Ishikawa (cell line): ENCODE measurements at regions not wholly inside any gene's neighbourhood (a gene's known extent, or its start where the extent isn't known, plus 50 kb on each side); places are given as distances from the start of the nearest gene placed in this dataset.

Experiments
- CEBPB ChIP-seq: IDR thresholded peaks from 2 replicates; pipeline ENCODE4 v1.6.1; 2012
- CREB1 ChIP-seq: IDR thresholded peaks from 2 replicates; pipeline ENCODE4 v1.6.1; 2012; ENCODE audit warnings: low read depth
- RAD21 ChIP-seq: IDR thresholded peaks from 2 replicates; pipeline ENCODE4 v1.6.1; 2012; ENCODE audit warnings: low read depth
- TCF12 ChIP-seq: IDR thresholded peaks from 2 replicates; pipeline ENCODE4 v1.6.1; 2012; ENCODE audit warnings: low read depth
- YY1 ChIP-seq: IDR thresholded peaks from 2 replicates; pipeline ENCODE4 v1.6.1; 2012; ENCODE audit warnings: low read depth
- TF ChIP-seq, protein P1 (sequence below): IDR thresholded peaks from 2 replicates; pipeline ENCODE4 v1.6.1; 2012; ENCODE audit warnings: low read depth, mild to moderate bottlenecking

DNA sequence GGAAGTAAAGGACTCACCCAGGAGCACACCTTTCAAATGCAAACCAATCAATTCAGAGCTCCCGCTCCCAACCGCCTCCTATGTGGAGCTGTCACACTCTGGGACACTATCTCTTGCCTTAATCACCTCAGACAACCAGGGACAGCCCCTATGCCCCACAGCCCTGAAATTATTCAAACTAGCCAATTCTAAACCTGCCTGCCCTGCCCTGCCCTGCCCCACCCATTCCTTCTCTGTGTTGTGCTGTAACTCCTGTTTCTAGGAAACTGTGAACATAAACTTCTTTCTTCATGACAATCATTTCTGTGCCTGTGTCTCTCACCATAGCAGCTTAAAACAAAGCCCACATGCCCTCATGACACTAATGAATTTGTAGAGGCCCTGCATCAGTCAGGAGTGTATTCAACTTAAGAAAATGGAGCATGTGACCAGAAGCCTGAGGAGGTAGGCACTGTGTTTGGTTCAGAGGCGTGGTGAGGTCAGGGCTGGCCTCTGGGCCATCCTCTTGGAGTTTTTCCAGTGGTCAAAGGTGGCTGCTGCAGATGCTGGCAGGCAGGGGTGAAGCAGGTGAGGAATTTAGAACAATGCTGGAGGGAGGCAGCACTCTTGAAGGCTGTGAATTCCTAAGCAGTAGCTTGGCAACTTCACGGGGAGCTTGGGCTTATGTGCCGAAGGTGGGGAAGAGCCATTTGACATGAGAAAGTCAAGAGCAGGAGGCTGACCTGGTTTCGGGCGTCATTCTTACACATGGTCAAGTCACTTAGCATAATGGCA, 74.5 kb downstream of the RHOU start:
- TF ChIP-seq TCF12 (peak; percentile 43; the same call in 1 of the 2 replicates), CREB1 (no peak), CEBPB (no peak; the same call in 1 of the 2 replicates), RAD21 (0 out of 2 replicates have a peak, but pooled peaks have one; percentile 7), YY1 (peak; percentile 18; the same call in 1 of the 2 replicates)
- TF ChIP-seq, protein P1, sequence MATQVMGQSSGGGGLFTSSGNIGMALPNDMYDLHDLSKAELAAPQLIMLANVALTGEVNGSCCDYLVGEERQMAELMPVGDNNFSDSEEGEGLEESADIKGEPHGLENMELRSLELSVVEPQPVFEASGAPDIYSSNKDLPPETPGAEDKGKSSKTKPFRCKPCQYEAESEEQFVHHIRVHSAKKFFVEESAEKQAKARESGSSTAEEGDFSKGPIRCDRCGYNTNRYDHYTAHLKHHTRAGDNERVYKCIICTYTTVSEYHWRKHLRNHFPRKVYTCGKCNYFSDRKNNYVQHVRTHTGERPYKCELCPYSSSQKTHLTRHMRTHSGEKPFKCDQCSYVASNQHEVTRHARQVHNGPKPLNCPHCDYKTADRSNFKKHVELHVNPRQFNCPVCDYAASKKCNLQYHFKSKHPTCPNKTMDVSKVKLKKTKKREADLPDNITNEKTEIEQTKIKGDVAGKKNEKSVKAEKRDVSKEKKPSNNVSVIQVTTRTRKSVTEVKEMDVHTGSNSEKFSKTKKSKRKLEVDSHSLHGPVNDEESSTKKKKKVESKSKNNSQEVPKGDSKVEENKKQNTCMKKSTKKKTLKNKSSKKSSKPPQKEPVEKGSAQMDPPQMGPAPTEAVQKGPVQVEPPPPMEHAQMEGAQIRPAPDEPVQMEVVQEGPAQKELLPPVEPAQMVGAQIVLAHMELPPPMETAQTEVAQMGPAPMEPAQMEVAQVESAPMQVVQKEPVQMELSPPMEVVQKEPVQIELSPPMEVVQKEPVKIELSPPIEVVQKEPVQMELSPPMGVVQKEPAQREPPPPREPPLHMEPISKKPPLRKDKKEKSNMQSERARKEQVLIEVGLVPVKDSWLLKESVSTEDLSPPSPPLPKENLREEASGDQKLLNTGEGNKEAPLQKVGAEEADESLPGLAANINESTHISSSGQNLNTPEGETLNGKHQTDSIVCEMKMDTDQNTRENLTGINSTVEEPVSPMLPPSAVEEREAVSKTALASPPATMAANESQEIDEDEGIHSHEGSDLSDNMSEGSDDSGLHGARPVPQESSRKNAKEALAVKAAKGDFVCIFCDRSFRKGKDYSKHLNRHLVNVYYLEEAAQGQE: no peak
